Panc1 (cell line): ENCODE measurements at regions not wholly inside any gene's neighbourhood (a gene's known extent, or its start where the extent isn't known, plus 50 kb on each side); places are given as distances from the start of the nearest gene placed in this dataset.

Experiments
- REST ChIP-seq, 2 experiments: IDR thresholded peaks; 2 replicates each; pipeline ENCODE4 v1.6.1; 2011 to 2012; ENCODE audit warnings: low read depth in 2 of 2, control low read depth in 1 of 2, low read length in 1 of 2, mild to moderate bottlenecking in 1 of 2, moderate library complexity in 1 of 2; ENCODE audit not compliant: insufficient read depth in 1 of 2
- TCF7L2 ChIP-seq: IDR thresholded peaks from 2 replicates; pipeline ENCODE4 v1.6.1; 2011; ENCODE audit warnings: mild to moderate bottlenecking, low read depth, low read length, inconsistent platforms
- TF ChIP-seq, protein P1 (sequence below): fragments of 450-650 bp; IDR thresholded peaks from 2 replicates; pipeline ENCODE4 v1.5.1; 2017; ENCODE audit warnings: mild to moderate bottlenecking

GRCh38 chr13:100879255-100879654 is 204.7 kb upstream of the TMTC4 start:
- TF ChIP-seq, protein P1, sequence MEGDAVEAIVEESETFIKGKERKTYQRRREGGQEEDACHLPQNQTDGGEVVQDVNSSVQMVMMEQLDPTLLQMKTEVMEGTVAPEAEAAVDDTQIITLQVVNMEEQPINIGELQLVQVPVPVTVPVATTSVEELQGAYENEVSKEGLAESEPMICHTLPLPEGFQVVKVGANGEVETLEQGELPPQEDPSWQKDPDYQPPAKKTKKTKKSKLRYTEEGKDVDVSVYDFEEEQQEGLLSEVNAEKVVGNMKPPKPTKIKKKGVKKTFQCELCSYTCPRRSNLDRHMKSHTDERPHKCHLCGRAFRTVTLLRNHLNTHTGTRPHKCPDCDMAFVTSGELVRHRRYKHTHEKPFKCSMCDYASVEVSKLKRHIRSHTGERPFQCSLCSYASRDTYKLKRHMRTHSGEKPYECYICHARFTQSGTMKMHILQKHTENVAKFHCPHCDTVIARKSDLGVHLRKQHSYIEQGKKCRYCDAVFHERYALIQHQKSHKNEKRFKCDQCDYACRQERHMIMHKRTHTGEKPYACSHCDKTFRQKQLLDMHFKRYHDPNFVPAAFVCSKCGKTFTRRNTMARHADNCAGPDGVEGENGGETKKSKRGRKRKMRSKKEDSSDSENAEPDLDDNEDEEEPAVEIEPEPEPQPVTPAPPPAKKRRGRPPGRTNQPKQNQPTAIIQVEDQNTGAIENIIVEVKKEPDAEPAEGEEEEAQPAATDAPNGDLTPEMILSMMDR = no peak
- TF ChIP-seq REST (IDR thresholded peaks at IDR 0.05; ENCODE audit: insufficient read depth in 1 of 2, low read depth in 2 of 2, low read length in 1 of 2) = no peak
- no peak for TF ChIP-seq TCF7L2
